Prostate gland (tissue), 2 donors: ENCODE measurements at regions not wholly inside any gene's neighbourhood (a gene's known extent, or its start where the extent isn't known, plus 50 kb on each side); places are given as distances from the start of the nearest gene placed in this dataset.

Experiments
- POLR2A ChIP-seq: fragments of 450-650 bp; IDR thresholded peaks from one replicate; pipeline ENCODE4 v1.6.1; 2016; ENCODE audit warnings: antibody characterized with exemption, mild to moderate bottlenecking
- POLR2AphosphoS5 ChIP-seq: sonication (generic); formaldehyde crosslinking; IDR thresholded peaks from one replicate; pipeline ENCODE4 v1.6.1; 2017; ENCODE audit warnings: antibody characterized with exemption
- TF ChIP-seq, protein P1 (sequence below), 4 experiments: fragments of 200-600 bp in 2 of 4; fragments of 450-650 bp in 2 of 4; sonication (generic) in 2 of 4; IDR thresholded peaks; 1 replicate in 3 of 4; 2 replicates in 1 of 4; pipeline ENCODE4 v1.5.1; 2016 to 2019; ENCODE audit warnings: antibody characterized with exemption in 4 of 4, mild to moderate bottlenecking in 2 of 4, moderate library complexity in 2 of 4

DNA sequence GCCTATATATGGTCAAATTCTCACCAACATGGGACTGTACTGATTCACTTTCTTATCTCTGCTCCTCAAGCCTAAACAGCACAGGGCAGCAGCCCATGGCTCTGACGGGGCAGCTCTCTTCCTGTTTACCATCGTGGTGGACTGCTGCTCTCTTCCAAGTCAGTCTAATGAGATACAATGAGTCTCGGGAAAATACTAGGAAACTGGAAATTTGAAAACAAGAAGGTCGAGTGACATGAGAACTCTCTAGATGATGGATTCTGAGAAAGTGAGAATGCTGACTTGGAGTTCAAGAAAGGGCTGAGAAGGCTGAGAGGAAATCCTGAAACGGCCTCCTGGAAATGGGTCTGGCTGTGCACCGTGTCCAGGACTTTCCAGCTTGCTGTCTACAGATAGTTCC lies 122.8 kb upstream of the ARGLU1 start:
- TF ChIP-seq, protein P1, sequence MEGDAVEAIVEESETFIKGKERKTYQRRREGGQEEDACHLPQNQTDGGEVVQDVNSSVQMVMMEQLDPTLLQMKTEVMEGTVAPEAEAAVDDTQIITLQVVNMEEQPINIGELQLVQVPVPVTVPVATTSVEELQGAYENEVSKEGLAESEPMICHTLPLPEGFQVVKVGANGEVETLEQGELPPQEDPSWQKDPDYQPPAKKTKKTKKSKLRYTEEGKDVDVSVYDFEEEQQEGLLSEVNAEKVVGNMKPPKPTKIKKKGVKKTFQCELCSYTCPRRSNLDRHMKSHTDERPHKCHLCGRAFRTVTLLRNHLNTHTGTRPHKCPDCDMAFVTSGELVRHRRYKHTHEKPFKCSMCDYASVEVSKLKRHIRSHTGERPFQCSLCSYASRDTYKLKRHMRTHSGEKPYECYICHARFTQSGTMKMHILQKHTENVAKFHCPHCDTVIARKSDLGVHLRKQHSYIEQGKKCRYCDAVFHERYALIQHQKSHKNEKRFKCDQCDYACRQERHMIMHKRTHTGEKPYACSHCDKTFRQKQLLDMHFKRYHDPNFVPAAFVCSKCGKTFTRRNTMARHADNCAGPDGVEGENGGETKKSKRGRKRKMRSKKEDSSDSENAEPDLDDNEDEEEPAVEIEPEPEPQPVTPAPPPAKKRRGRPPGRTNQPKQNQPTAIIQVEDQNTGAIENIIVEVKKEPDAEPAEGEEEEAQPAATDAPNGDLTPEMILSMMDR (IDR thresholded peaks at IDR 0.05), result no peak
- TF ChIP-seq POLR2A, result no peak
- no peak for TF ChIP-seq POLR2AphosphoS5
